ELR (cell line): ENCODE measurements at regions not wholly inside any gene's neighbourhood (a gene's known extent, or its start where the extent isn't known, plus 50 kb on each side); places are given as distances from the start of the nearest gene placed in this dataset.

Source experiments
- DNase-seq: peaks from one replicate; pipeline ENCODE4 v3.0.0-alpha.2; 2015; ENCODE audit warnings: low read depth

- no peak for DNase-seq
Measured at GRCh38 chr16:73743665-73744496, 552.7 kb upstream of the PSMD7 start.

DNA sequence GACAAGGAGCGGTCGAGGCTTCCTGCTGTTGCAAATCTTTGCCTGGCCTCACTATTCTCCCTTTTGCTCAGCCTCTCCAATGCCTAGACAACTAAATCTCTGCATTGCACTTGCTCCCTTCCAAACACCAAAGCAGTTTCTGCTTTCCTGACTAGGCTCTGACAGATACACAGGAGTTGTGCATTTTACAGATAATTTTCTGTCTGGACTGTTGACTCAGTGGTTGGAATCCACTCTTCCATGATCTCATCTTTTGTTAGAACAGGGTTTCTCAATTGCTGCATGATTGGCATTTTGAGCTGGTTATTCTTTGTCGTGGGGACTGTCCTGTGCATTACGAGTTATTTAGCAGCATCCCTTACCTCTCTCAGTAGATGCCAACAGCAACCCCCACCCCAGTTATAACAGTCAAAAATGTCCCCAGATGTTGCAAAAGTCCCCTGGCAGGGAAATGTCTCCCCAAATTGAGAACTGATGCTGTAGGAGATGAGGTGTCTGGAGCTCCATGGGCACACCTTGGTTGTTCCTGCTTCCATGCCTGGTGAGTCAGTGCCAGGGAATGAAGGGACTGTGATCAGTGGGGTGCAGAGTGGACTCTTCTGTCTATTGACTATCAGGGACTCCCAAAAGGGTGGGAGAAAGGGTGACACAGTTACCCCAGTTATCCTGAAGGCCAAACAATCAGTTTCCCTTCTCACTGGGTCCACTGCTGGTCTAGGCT, 557.4 kb upstream of the PSMD7 start:
- DNase-seq = no peak

GRCh38 chr16:73738266-73738665, 558.3 kb upstream of the PSMD7 start:
- DNase-seq = no peak

DNA sequence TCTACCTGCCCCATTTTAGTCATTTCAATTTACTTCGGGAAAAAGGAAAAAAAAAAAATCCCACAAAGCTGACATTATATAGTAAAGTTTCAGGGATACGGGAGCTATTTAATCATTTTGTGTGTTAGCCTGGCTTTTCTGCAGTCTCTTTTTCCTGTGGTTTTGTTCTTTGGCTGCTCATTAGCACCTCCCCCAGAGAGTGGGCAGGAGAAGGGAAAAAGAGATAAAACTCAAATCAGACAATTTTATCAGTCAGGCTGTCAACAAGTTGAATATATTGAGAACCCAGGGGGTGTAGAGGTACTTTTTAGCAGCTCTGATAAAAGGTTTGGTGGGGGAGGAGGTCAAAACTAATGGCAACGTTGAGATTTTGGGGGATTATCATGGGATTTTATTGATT, 559.0 kb upstream of the PSMD7 start:
- no peak for DNase-seq

DNA sequence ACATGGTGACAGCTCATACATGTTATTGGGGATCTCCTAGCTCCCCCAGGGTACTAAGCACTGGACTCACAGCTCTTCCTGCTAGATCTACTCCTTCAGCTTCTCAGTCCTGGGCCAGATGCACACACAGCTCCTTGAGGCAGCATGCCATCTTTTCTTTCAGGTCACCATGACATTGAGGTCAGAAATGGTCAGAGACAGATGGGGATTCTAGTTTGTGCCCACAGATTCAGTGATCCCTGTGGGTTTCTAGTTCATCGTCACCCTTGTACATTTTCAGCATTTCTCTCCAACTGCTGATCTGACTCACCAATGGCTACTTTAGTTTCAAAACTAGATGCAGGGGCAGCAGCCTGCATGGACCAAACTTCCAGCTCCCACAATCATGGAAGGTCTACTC, 560.7 kb upstream of the PSMD7 start:
- DNase-seq = no peak

- DNase-seq = peak; percentile 71
Measured at GRCh38 chr16:73735018-73735417, 561.6 kb upstream of the PSMD7 start.

DNA sequence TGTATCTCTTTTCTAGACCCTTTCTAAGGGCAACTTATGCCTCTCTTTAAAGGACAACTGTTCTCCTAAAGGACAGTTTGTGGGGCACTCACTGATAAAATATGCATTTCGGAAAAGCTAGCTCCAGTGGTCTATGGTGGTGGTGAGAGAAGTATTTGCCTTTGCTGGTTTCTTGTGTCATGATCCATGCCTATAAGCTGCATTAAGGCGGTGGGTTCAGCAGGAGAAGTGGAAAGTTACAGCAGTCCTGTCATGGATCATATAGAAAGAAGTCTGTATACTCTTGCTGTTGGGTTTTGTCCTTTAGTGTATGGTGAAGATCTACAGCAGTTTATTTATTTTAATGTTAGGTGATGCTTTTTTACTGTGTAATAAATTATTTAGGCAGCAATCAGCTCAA, 563.9 kb upstream of the PSMD7 start:
- DNase-seq = no peak

- DNase-seq = no peak
Measured at GRCh38 chr16:73732143-73732542, 564.5 kb upstream of the PSMD7 start.

GRCh38 chr16:73730481-73731090, 566.0 kb upstream of the PSMD7 start:
- no peak for DNase-seq

- no peak for DNase-seq
Measured at GRCh38 chr16:73725156-73725555, 571.5 kb upstream of the PSMD7 start.

DNA sequence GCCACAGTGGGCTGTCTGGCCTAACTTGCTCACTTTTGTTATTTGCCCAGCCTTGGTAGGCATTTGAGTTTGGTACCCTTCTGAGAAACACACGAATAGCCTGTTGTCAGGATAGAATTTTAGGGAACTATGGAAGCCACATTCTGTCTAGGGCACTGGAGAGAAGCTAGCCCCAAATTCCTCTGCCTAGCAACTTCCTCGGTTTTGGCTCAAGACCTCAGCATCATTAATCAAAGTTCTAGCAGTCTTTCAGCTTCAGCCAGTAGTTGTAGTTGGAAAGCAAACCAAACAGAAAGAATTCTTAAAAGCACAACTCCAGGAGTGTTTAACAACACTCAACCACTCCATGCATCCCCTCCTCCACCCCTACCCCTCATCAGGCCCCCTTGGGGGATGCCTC, 572.1 kb upstream of the PSMD7 start:
- no peak for DNase-seq

DNA sequence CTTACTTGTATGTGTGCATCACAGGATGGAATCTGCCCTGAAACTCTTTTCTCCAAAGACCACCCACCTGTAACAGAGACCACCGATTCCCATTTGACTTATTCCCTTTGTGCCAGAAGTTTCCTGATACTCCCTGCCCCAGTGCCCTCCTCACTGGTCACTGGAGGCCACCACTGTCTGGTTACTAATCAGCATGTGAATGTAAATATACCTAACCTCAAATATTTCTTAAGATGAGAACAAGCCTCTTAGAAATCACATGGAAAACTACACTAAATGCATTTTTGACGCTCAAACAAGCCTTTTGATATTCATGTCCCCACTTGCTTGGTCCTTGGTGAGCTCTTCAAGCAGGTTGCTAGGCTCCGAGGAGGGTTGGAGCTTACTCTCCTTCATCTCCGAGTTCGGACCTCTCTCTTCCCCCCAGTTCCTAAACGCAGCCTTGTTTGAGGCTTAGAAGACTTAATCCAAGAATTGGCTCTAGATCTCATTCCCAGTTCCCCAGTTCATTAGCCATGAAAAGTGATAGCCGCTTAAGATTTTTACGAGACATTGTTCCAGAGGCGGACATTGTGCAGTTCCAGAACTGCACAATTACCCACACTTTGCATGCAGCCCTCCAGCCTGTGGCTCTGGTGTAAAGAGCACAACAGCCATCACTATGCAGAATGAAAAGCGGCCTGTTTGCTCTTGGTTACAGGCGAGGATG, 579.2 kb upstream of the PSMD7 start:
- no peak for DNase-seq

DNA sequence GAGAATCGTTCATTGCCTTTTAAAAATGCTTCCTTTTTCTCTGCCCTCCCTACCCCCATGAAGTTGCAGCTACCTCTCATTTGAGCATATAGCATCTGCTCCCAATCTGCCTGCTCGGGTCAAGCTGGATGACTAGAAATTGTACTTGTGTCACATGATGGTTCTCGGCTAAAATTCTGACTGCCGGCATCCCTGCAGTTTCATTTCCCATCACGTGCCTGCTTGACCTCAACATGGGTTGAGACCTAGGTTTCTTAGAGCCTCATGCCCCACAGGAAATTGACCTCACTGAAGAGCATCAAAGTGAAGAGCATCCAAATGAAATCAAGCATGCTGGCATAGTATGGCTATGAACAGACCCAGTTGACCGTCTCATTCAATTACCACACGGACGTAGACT, 581.6 kb upstream of the PSMD7 start:
- DNase-seq = no peak

- DNase-seq = peak; percentile 14
Measured at GRCh38 chr16:73713778-73714495, 582.7 kb upstream of the PSMD7 start.

- no peak for DNase-seq
Measured at GRCh38 chr16:73713251-73713650, 583.4 kb upstream of the PSMD7 start.

GRCh38 chr16:73711406-73712080, 585.1 kb upstream of the PSMD7 start:
- DNase-seq = no peak

GRCh38 chr16:73710526-73710925, 586.1 kb upstream of the PSMD7 start:
- no peak for DNase-seq

DNA sequence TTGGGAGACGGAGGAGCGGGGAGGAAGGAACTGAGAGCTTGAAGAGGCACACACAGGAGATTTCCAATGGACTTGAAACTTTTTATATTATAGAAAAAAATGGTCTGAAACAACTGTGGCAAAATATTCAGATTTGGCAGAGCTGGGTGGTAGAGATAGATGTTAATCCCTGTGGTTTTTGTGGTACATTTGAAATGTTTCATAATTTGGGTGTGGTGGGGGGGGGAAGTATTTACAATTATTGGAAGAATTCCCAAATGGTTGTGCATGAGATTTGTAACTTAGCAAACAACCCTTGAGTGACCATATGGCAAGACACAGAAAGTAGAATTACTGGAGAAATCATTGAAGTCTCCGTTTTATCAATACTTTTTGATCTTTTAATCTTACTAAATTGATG, 588.8 kb upstream of the PSMD7 start:
- no peak for DNase-seq

- DNase-seq = no peak
Measured at GRCh38 chr16:73703891-73704290, 592.7 kb upstream of the PSMD7 start.

- DNase-seq = no peak
Measured at GRCh38 chr16:73697336-73697735, 599.3 kb upstream of the PSMD7 start.

GRCh38 chr16:73692861-73693260, 603.8 kb upstream of the PSMD7 start:
- DNase-seq = no peak
